HepG2 (cell line): ENCODE measurements at regions not wholly inside any gene's neighbourhood (a gene's known extent, or its start where the extent isn't known, plus 50 kb on each side); places are given as distances from the start of the nearest gene placed in this dataset.

ENCODE experiments used
- AKNA ChIP-seq: sonication (generic); formaldehyde crosslinking; IDR thresholded peaks from 2 replicates; pipeline ENCODE4 v1.4.0; 2020; ENCODE audit warnings: missing genetic modification reagents, borderline replicate concordance
- ATF5 ChIP-seq: sonication (generic); formaldehyde crosslinking; IDR thresholded peaks from 2 replicates; pipeline ENCODE4 v1.4.0; 2020; ENCODE audit warnings: mild to moderate bottlenecking, low read depth, missing genetic modification reagents
- ATRX ChIP-seq: sonication (generic); formaldehyde crosslinking; IDR thresholded peaks from 2 replicates; pipeline ENCODE4 v1.4.0; 2020; ENCODE audit warnings: missing genetic modification reagents, borderline replicate concordance
- ETV5 ChIP-seq: IDR thresholded peaks from 2 replicates; pipeline ENCODE4 v1.6.1; 2018; ENCODE audit warnings: missing biosample characterization, missing genetic modification reagents, inconsistent platforms, borderline replicate concordance
- IKZF4 ChIP-seq: sonication (generic); formaldehyde crosslinking; IDR thresholded peaks from 2 replicates; pipeline ENCODE4 v1.5.1; 2020; ENCODE audit warnings: borderline replicate concordance, mild to moderate bottlenecking, low read depth, missing genetic modification reagents; ENCODE audit errors: not compliant biosample characterization
- ISX ChIP-seq: sonication (generic); formaldehyde crosslinking; conservative IDR thresholded peaks from 2 replicates; pipeline ENCODE4 v1.5.0; 2020; ENCODE audit warnings: missing genetic modification reagents
- JUN ChIP-seq: sonication (generic); formaldehyde crosslinking; IDR thresholded peaks from 2 replicates; pipeline ENCODE4 v1.4.0; 2020; ENCODE audit warnings: mild to moderate bottlenecking, missing genetic modification reagents
- NR1H2 ChIP-seq: sonication (generic); formaldehyde crosslinking; IDR thresholded peaks from 2 replicates; pipeline ENCODE4 v1.8.1; 2022; ENCODE audit warnings: low read depth, missing genetic modification reagents, borderline replicate concordance
- NR2C2 ChIP-seq: sonication (generic); formaldehyde crosslinking; IDR thresholded peaks from 2 replicates; pipeline ENCODE4 v1.4.0; 2020; ENCODE audit warnings: missing genetic modification reagents, mild to moderate bottlenecking, moderate library complexity, borderline replicate concordance
- POGZ ChIP-seq: sonication (generic); formaldehyde crosslinking; IDR thresholded peaks from 2 replicates; pipeline ENCODE4 v1.4.0; 2020; ENCODE audit warnings: mild to moderate bottlenecking, missing genetic modification reagents
- SALL1 ChIP-seq: sonication (generic); formaldehyde crosslinking; IDR thresholded peaks from 2 replicates; pipeline ENCODE4 v1.8.0; 2022; ENCODE audit warnings: mild to moderate bottlenecking, missing genetic modification reagents
- SIX4 ChIP-seq: sonication (generic); formaldehyde crosslinking; IDR thresholded peaks from 2 replicates; pipeline ENCODE4 v1.4.0; 2020; ENCODE audit warnings: missing genetic modification reagents
- SMAD3 ChIP-seq: sonication (generic); formaldehyde crosslinking; IDR thresholded peaks from 2 replicates; pipeline ENCODE4 v1.4.0; 2020; ENCODE audit warnings: missing genetic modification reagents
- TBX2 ChIP-seq: sonication (generic); formaldehyde crosslinking; IDR thresholded peaks from 2 replicates; pipeline ENCODE4 v1.5.0; 2020; ENCODE audit warnings: missing genetic modification reagents, mild to moderate bottlenecking, borderline replicate concordance
- TEAD3 ChIP-seq: optimal IDR thresholded peaks from 2 replicates; pipeline ENCODE3; 2016; ENCODE audit warnings: borderline replicate concordance
- ZNF160 ChIP-seq: sonication (generic); formaldehyde crosslinking; IDR thresholded peaks from 2 replicates; pipeline ENCODE4 v1.8.0; 2022; ENCODE audit warnings: mild to moderate bottlenecking, inconsistent platforms, missing genetic modification reagents
- ZNF350 ChIP-seq: sonication (generic); formaldehyde crosslinking; IDR thresholded peaks from 2 replicates; pipeline ENCODE4 v1.4.0; 2020; ENCODE audit warnings: mild to moderate bottlenecking, low read depth, missing genetic modification reagents, borderline replicate concordance
- ZNF354B ChIP-seq: sonication (generic); formaldehyde crosslinking; IDR thresholded peaks from 2 replicates; pipeline ENCODE4 v1.8.0; 2022; ENCODE audit warnings: mild to moderate bottlenecking, missing genetic modification reagents
- ZNF501 ChIP-seq: sonication (generic); formaldehyde crosslinking; IDR thresholded peaks from 2 replicates; pipeline ENCODE4 v1.5.1; 2020; ENCODE audit warnings: mild to moderate bottlenecking, moderate library complexity, missing genetic modification reagents
- ZNF644 ChIP-seq: IDR thresholded peaks from 2 replicates; pipeline ENCODE4 v1.6.1; 2016; ENCODE audit warnings: low read depth
- ZNF740 ChIP-seq: sonication (generic); formaldehyde crosslinking; IDR thresholded peaks from 2 replicates; pipeline ENCODE4 v1.4.0; 2020; ENCODE audit warnings: missing genetic modification reagents

GRCh38 chr6:21309807-21310221, 283.7 kb upstream of the SOX4 start (continued):
- TF ChIP-seq JUN (CRISPR knock-in tag) (no peak), NR2C2 (CRISPR knock-in tag) (peak; percentile 48; the same call in 1 of the 2 replicates), IKZF4 (no peak), TEAD3 (CRISPR knock-in tag) (peak; percentile 59), ATRX (CRISPR knock-in tag) (no peak), ZNF160 (CRISPR knock-in tag) (no peak), ZNF644 (CRISPR knock-in tag) (no peak), ZNF354B (CRISPR knock-in tag) (no peak), ZNF740 (CRISPR knock-in tag) (no peak), ETV5 (CRISPR knock-in tag) (0 out of 2 replicates have a peak, but pooled peaks have one; percentile 24), ZNF350 (CRISPR knock-in tag) (no peak; the same call in 1 of the 2 replicates), ISX (no peak), POGZ (CRISPR knock-in tag) (peak; percentile 60), ATF5 (CRISPR knock-in tag) (no peak), SMAD3 (CRISPR knock-in tag) (0 out of 2 replicates have a peak, but pooled peaks have one; percentile 22), ZNF501 (CRISPR knock-in tag) (0 out of 2 replicates have a peak, but pooled peaks have one; percentile 37), SIX4 (no peak), SALL1 (CRISPR knock-in tag) (peak; percentile 79; the same call in 1 of the 2 replicates), NR1H2 (CRISPR knock-in tag) (no peak), AKNA (CRISPR knock-in tag) (no peak), TBX2 (CRISPR knock-in tag) (0 out of 2 replicates have a peak, but pooled peaks have one; percentile 20)
